IMR-90 (cell line): ENCODE measurements at regions not wholly inside any gene's neighbourhood (a gene's known extent, or its start where the extent isn't known, plus 50 kb on each side); places are given as distances from the start of the nearest gene placed in this dataset.

ENCODE experiments used
- ATAC-seq: fragments of 200-7000 bp; cut with Tn5 transposase; 2 replicates; pipeline ENCODE4 v1.9.1; 2020; ENCODE audit warnings: low read depth, mild to moderate bottlenecking, moderate library complexity
- BruUV-seq: library from RNA; stranded (reverse); fragments of 400-500 nt; replicated peaks from 2 replicates; lab custom pipeline; 2021; lab: Mats Ljungman, UMichigan
- CTCF ChIA-PET: fragments of 300-600 bp; formaldehyde crosslinking; extraction: SDS; loops from one replicate; lab custom pipeline; 2021; ENCODE audit warnings: antibody characterized with exemption; lab: Yijun Ruan, JAX
- POLR2A ChIA-PET: fragments of 300-600 bp; sonication (Branson Sonifier 250); formaldehyde crosslinking; loops from one replicate; lab custom pipeline; 2022; ENCODE audit warnings: antibody characterized with exemption; ENCODE audit not compliant: unreplicated experiment; lab: Charles Lee
- DNase-seq: peaks from one replicate; pipeline ENCODE4 v3.0.0; 2013
- H2AFZ ChIP-seq: replicated peaks from 2 replicates; pipeline ENCODE3; 2013; ENCODE audit warnings: low read length, mild to moderate bottlenecking; ENCODE audit not compliant: poor library complexity
- H2AK5ac ChIP-seq: 2 replicates; pipeline ENCODE4 v1.6.1; 2013; ENCODE audit warnings: low read depth, low read length, inconsistent platforms
- H2AK9ac ChIP-seq: replicated peaks from 2 replicates; pipeline ENCODE3; 2013; ENCODE audit warnings: mild to moderate bottlenecking, low read depth, low read length, moderate library complexity; ENCODE audit not compliant: poor library complexity
- H2BK120ac ChIP-seq: 2 replicates; pipeline ENCODE4 v1.6.1; 2013; ENCODE audit warnings: low read depth, low read length, inconsistent platforms
- H2BK15ac ChIP-seq: 3 replicates; pipeline ENCODE4 v1.6.1; 2013; ENCODE audit warnings: low read depth, low read length, inconsistent platforms
- H2BK20ac ChIP-seq: 2 replicates; pipeline ENCODE4 v1.6.1; 2013; ENCODE audit warnings: low read depth, mild to moderate bottlenecking, inconsistent platforms, low read length, moderate library complexity
- H2BK5ac ChIP-seq: 2 replicates; pipeline ENCODE4 v1.6.1; 2013; ENCODE audit warnings: mild to moderate bottlenecking, low read depth, low read length, inconsistent platforms; ENCODE audit not compliant: poor library complexity, severe bottlenecking
- H3K14ac ChIP-seq: replicated peaks from 2 replicates; pipeline ENCODE4 v1.6.1; 2013; ENCODE audit warnings: low read depth, low read length, inconsistent platforms
- H3K18ac ChIP-seq: 2 replicates; pipeline ENCODE4 v1.6.1; 2013; ENCODE audit warnings: low read depth, low read length, control low read depth
- H3K23ac ChIP-seq: 2 replicates; pipeline ENCODE4 v1.6.1; 2013; ENCODE audit warnings: low read depth, low read length, inconsistent platforms
- H3K27ac ChIP-seq: 2 replicates; pipeline ENCODE4 v1.5.1; 2013; ENCODE audit warnings: mild to moderate bottlenecking, control low read depth, low read length; ENCODE audit not compliant: insufficient read depth
- H3K27me3 ChIP-seq: 2 replicates; pipeline ENCODE4 v1.6.1; 2013; ENCODE audit warnings: low read length; ENCODE audit not compliant: control insufficient read depth, insufficient read depth
- H3K36me3 ChIP-seq: 2 replicates; pipeline ENCODE4 v1.6.1; 2013; ENCODE audit warnings: low read length, mixed read lengths; ENCODE audit not compliant: control insufficient read depth, insufficient read depth
- H3K4ac ChIP-seq: 2 replicates; pipeline ENCODE4 v1.6.1; 2013; ENCODE audit warnings: low read depth, low read length, inconsistent platforms
- H3K4me1 ChIP-seq: 2 replicates; pipeline ENCODE4 v1.6.1; 2013; ENCODE audit warnings: low read length, mixed read lengths; ENCODE audit not compliant: control insufficient read depth, insufficient read depth
- H3K4me2 ChIP-seq: 2 replicates; pipeline ENCODE4 v1.6.1; 2013; ENCODE audit warnings: low read depth, mild to moderate bottlenecking, control low read depth, low read length, moderate library complexity
- H3K4me3 ChIP-seq: 2 replicates; pipeline ENCODE4 v1.5.1; 2013; ENCODE audit warnings: low read depth, mild to moderate bottlenecking, control low read depth, low read length, moderate library complexity; ENCODE audit not compliant: insufficient read depth
- H3K56ac ChIP-seq: 2 replicates; pipeline ENCODE4 v1.6.1; 2013; ENCODE audit warnings: low read length, inconsistent platforms; ENCODE audit not compliant: insufficient read depth; ENCODE audit errors: extremely low read depth
- H3K79me1 ChIP-seq, 2 experiments: 2 replicates each; pipeline ENCODE4 v1.6.1; 2013; ENCODE audit warnings: low read length in 2 of 2, inconsistent platforms in 1 of 2, low read depth in 1 of 2
- H3K9ac ChIP-seq: 2 replicates; pipeline ENCODE4 v1.6.1; 2013; ENCODE audit warnings: low read depth, low read length, control low read depth
- H3K9me1 ChIP-seq: 2 replicates; pipeline ENCODE4 v1.6.1; 2013; ENCODE audit warnings: low read length, inconsistent platforms; ENCODE audit not compliant: insufficient read depth
- H3K9me3 ChIP-seq: 2 replicates; pipeline ENCODE4 v1.6.1; 2013; ENCODE audit warnings: low read length; ENCODE audit not compliant: control insufficient read depth, insufficient read depth
- H4K20me1 ChIP-seq: 2 replicates; pipeline ENCODE4 v1.6.1; 2013; ENCODE audit warnings: low read length, inconsistent platforms; ENCODE audit not compliant: insufficient read depth
- H4K5ac ChIP-seq: 2 replicates; pipeline ENCODE4 v1.6.1; 2013; ENCODE audit warnings: mild to moderate bottlenecking, low read depth, low read length, control low read depth
- H4K8ac ChIP-seq, 2 experiments: 2 replicates each; pipeline ENCODE4 v1.6.1; 2013; ENCODE audit warnings: low read depth in 2 of 2, low read length in 2 of 2, control low read depth in 1 of 2, inconsistent platforms in 1 of 2
- H4K91ac ChIP-seq: 2 replicates; pipeline ENCODE4 v1.6.1; 2013; ENCODE audit warnings: low read depth, low read length, inconsistent platforms; ENCODE audit not compliant: insufficient read depth
- BHLHE40 ChIP-seq: fragments of 150-350 bp; IDR thresholded peaks from 2 replicates; pipeline ENCODE4 v1.6.1; 2016; ENCODE audit warnings: mild to moderate bottlenecking, low read depth, low read length
- CHD1 ChIP-seq: IDR thresholded peaks from 2 replicates; pipeline ENCODE4 v1.6.1; 2012; ENCODE audit warnings: low read depth, low read length, improper control_type of control experiment
- MAZ ChIP-seq: IDR thresholded peaks from 2 replicates; pipeline ENCODE4 v1.6.1; 2012; ENCODE audit warnings: low read depth, mild to moderate bottlenecking, low read length, improper control_type of control experiment, moderate library complexity, borderline replicate concordance
- RAD21 ChIP-seq: IDR thresholded peaks from 2 replicates; pipeline ENCODE4 v1.6.1; 2012; ENCODE audit warnings: low read length, improper control_type of control experiment
- RCOR1 ChIP-seq: IDR thresholded peaks from 2 replicates; pipeline ENCODE4 v1.6.1; 2012; ENCODE audit warnings: mild to moderate bottlenecking, low read length, improper control_type of control experiment; ENCODE audit not compliant: insufficient replicate concordance
- SMC3 ChIP-seq: fragments of 150-350 bp; IDR thresholded peaks from 2 replicates; pipeline ENCODE4 v1.6.1; 2016; ENCODE audit warnings: low read depth, mild to moderate bottlenecking, antibody characterized with exemption, low read length, moderate library complexity
- WGBS, 2 experiments: methylation state at CpG; one replicate each; pipeline versions ENCODE4 v1.1.5 to v1.1.7; 2013; ENCODE audit warnings: missing lambda C conversion rate in 2 of 2; ENCODE audit not compliant: insufficient read length in 1 of 2; ENCODE audit errors: extremely low coverage in 2 of 2; 5-methylcytosine and 5-hydroxymethylcytosine counted together
- dilution Hi-C: fragments of 300-500 bp; cut with HindIII; formaldehyde crosslinking; loops from one replicate; pipeline ENCODE4 v1.14.3; 2018; ENCODE audit warnings: low sequenced_read_pairs; ENCODE audit not compliant: unreplicated experiment
- in situ Hi-C: fragments of 300-500 bp; cut with MboI; formaldehyde crosslinking; loops from 3 replicates; pipeline ENCODE4 v1.14.3; 2019; ENCODE audit warnings: low sequenced_read_pairs, inconsistent platforms, mixed read lengths
- intact Hi-C: fragments of 100-400 bp; cut with micrococcal nuclease; formaldehyde crosslinking; loops from 2 replicates; pipeline ENCODE4 v1.10.0; 2022

DNA sequence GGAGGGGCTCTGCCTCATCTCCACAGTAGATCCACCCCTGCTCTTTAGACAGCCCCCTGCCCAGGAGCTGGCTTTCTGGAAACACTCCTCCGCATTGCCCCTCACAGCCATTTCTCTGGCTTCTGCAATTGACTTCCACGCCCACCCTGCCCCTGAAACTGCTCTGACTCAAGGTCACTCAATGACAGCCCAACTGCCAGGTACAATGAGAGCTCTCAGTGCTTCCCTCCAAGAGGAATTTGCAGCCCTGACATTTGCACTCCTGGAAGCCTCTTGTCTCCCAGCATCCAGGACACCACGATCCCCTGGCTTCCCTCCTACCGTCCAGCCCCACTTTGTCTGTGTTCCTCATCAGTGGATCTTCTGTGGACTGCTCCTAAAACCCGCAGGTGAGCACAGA lies 421.5 kb downstream of the SOX9 start:
- dilution Hi-C loops (no loop called here), in situ Hi-C loops (loop anchor here (5.0 to 25.0 kb wide), 7 partner anchors 580 to 1905 kb away; no protein-coding TSS in a partner anchor), intact Hi-C loops (loop anchor here (5.0 kb wide), 1 partner anchor 1635 kb away; no protein-coding TSS in a partner anchor)
- Histone ChIP-seq H3K9ac (no peak overlapping the region), H4K91ac (no peak overlapping the region), H4K8ac (no peak overlapping the region), H3K36me3 (no peaks in the 10 kb centered on the region), H3K27ac (no peak overlapping the region), H2AFZ (no peak overlapping the region), H3K56ac (no peak overlapping the region), H3K4me3 (no peak overlapping the region), H3K23ac (no peak overlapping the region), H3K9me3 (no peaks in the 10 kb centered on the region), H3K18ac (no peak overlapping the region), H3K4me1 (peaks cover 3% of the 10 kb centered on the region; the same call in 1 of the 2 replicates), H2BK5ac (no peak overlapping the region), H3K4me2 (no peak overlapping the region), H2AK9ac (peak overlapping the region; percentile 26), H2BK120ac (no peak overlapping the region), H2BK20ac (no peak overlapping the region), H3K27me3 (no peaks in the 10 kb centered on the region), H3K79me1 (peaks cover 37 to 51% of the 10 kb centered on the region in 2 experiments), H3K4ac (no peak overlapping the region), H3K14ac (no peak overlapping the region), H4K20me1 (0 out of 2 replicates have a peak, but pooled peaks cover 4% of the 10 kb centered on the region), H3K9me1 (no peaks in the 10 kb centered on the region), H4K5ac (no peak overlapping the region), H2BK15ac (no peak overlapping the region), H2AK5ac (no peak overlapping the region)
- ChIA-PET CTCF (no interaction called here), POLR2A (no interaction called here)
- no TSS peak for BruUV-seq
- 89% methylated on average over 2 of the region's 5 CpGs; no CpG with 5 or more reads in 1 of the 2 experiments for WGBS, 2 experiments
- no peak for TF ChIP-seq BHLHE40
- no peak for TF ChIP-seq CHD1
- TF ChIP-seq RCOR1: no peak
- no peak for TF ChIP-seq RAD21
- no peak for TF ChIP-seq SMC3
- TF ChIP-seq MAZ: no peak
- ATAC-seq (no peak), DNase-seq (no peak)
